ENCODE measurements at regions not wholly inside any gene's neighbourhood (a gene's known extent, or its start where the extent isn't known, plus 50 kb on each side); places are given as distances from the start of the nearest gene placed in this dataset.

DNA sequence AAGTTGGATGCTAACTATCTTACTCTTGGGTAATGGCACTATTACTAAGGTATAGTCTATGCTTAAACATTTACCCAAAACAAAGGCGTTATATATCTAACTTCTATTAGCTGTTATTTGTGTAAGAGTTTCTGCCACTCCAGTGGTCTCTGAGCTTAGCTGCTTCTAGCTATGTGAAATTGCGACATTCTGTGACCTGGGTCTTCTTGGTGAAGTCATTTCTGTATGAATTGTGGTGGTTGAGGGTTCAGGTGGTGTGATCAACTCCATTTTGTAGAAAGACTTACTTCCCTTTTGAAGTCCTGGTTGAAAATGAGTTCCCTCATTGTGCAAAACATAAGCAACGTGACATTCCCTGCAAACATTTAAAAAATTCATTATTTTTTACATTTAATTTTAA, 221.6 kb downstream of the PIK3C3 start:
- WGBS (ENCODE audit: low lambda C conversion rate) = 19% methylated on average over 3 of the region's 3 CpGs
- H3K4me3 ChIP-seq (ENCODE audit: low read depth in 2 of 2, low read length in 1 of 2) = no peak overlapping the region
- ChIA-PET POLR2A (no interaction called here), CTCF (no interaction called here)
- DNase-seq = no peak
- no peaks in the 10 kb centered on the region for H3K79me2 ChIP-seq (ENCODE audit: insufficient read depth)
- H2AFZ ChIP-seq (ENCODE audit: low read depth) = no peak overlapping the region
- no peak overlapping the region for H3K4me2 ChIP-seq
- H3K9me2 ChIP-seq = no peaks in the 10 kb centered on the region
- H3F3A ChIP-seq (replicated peaks; ENCODE audit: insufficient read depth) = no peaks in the 10 kb centered on the region
- no peak overlapping the region for H3K9ac ChIP-seq
- no peaks in the 10 kb centered on the region for H3K9me3 ChIP-seq
- H3K27ac ChIP-seq (ENCODE audit: low read depth in 2 of 2, low read length in 1 of 2) = no peak overlapping the region
- no peak for TF ChIP-seq CHD2 (IDR thresholded peaks at IDR 0.05; ENCODE audit: low read length, partially characterized antibody)
- TF ChIP-seq RCOR1 (IDR thresholded peaks at IDR 0.05; ENCODE audit: low read length) = no peak
- TF ChIP-seq, protein P1, sequence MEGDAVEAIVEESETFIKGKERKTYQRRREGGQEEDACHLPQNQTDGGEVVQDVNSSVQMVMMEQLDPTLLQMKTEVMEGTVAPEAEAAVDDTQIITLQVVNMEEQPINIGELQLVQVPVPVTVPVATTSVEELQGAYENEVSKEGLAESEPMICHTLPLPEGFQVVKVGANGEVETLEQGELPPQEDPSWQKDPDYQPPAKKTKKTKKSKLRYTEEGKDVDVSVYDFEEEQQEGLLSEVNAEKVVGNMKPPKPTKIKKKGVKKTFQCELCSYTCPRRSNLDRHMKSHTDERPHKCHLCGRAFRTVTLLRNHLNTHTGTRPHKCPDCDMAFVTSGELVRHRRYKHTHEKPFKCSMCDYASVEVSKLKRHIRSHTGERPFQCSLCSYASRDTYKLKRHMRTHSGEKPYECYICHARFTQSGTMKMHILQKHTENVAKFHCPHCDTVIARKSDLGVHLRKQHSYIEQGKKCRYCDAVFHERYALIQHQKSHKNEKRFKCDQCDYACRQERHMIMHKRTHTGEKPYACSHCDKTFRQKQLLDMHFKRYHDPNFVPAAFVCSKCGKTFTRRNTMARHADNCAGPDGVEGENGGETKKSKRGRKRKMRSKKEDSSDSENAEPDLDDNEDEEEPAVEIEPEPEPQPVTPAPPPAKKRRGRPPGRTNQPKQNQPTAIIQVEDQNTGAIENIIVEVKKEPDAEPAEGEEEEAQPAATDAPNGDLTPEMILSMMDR (IDR thresholded peaks at IDR 0.05) = no peak
- TF ChIP-seq FOSL2 (IDR thresholded peaks at IDR 0.05; ENCODE audit: borderline replicate concordance, low read depth) = no peak
- no peak for TF ChIP-seq GABPA (IDR thresholded peaks at IDR 0.05; ENCODE audit: low read depth)
- TF ChIP-seq, protein P2, sequence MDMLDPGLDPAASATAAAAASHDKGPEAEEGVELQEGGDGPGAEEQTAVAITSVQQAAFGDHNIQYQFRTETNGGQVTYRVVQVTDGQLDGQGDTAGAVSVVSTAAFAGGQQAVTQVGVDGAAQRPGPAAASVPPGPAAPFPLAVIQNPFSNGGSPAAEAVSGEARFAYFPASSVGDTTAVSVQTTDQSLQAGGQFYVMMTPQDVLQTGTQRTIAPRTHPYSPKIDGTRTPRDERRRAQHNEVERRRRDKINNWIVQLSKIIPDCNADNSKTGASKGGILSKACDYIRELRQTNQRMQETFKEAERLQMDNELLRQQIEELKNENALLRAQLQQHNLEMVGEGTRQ (IDR thresholded peaks at IDR 0.05; ENCODE audit: borderline replicate concordance, low read depth, low read length) = no peak
- no peak for TF ChIP-seq NRF1 (IDR thresholded peaks at IDR 0.05; ENCODE audit: low read depth, low read length)
- H3K4me1 ChIP-seq (ENCODE audit: control insufficient read depth in 1 of 2, insufficient read depth in 2 of 2, low read depth in 1 of 2, low read length in 1 of 2) = peaks cover 0 to 4% of the 10 kb centered on the region in 2 experiments; a peak in 1 of 4 replicates
- H3K36me3 ChIP-seq (replicated peaks in 1 of 2; ENCODE audit: control insufficient read depth in 1 of 2, insufficient read depth in 2 of 2, low read length in 1 of 2) = no peaks in the 10 kb centered on the region
- no peaks in the 10 kb centered on the region for H3K27me3 ChIP-seq (ENCODE audit: insufficient read depth)
- H4K20me1 ChIP-seq (ENCODE audit: insufficient read depth) = no peaks in the 10 kb centered on the region

DNA sequence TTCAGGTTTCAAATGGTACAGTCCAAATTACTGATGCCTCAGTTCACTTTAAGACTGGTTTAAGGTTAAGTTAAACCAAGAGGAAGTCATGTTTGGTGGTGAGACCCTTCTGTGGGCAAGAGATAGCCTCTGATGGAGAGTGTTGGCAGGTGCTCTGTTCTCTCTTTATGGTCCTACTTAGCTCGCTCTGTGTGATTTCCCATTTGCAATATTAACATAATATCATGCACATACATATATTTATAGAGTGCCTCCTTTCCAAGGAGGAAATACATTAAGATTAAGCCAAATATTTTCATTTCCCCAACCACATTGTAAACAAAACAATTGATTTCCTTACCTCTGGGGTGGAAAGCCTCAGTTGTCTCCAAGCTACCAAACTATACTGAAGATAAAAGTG, 222.4 kb downstream of the PIK3C3 start:
- Histone ChIP-seq H3K4me3 (ENCODE audit: low read depth in 2 of 2, low read length in 1 of 2) (no peak overlapping the region), H3K79me2 (ENCODE audit: insufficient read depth) (no peaks in the 10 kb centered on the region), H3K27me3 (ENCODE audit: insufficient read depth) (no peaks in the 10 kb centered on the region), H3K4me2 (no peak overlapping the region), H3K9me3 (no peaks in the 10 kb centered on the region), H2AFZ (ENCODE audit: low read depth) (no peak overlapping the region), H3K4me1 (ENCODE audit: control insufficient read depth in 1 of 2, insufficient read depth in 2 of 2, low read depth in 1 of 2, low read length in 1 of 2) (peaks cover 0 to 4% of the 10 kb centered on the region in 2 experiments; a peak in 2 of 4 replicates), H3K9me2 (no peaks in the 10 kb centered on the region), H4K20me1 (ENCODE audit: insufficient read depth) (no peaks in the 10 kb centered on the region), H3K27ac (ENCODE audit: low read depth in 2 of 2, low read length in 1 of 2) (no peak overlapping the region), H3K9ac (no peak overlapping the region), H3K36me3 (replicated peaks in 1 of 2; ENCODE audit: control insufficient read depth in 1 of 2, insufficient read depth in 2 of 2, low read length in 1 of 2) (no peaks in the 10 kb centered on the region), H3F3A (replicated peaks; ENCODE audit: insufficient read depth) (no peaks in the 10 kb centered on the region)
- POLR2A ChIA-PET = no interaction called here
- WGBS (ENCODE audit: low lambda C conversion rate) = 44% methylated on average over 1 of the region's 1 CpG
- TF ChIP-seq FOXJ3 (CRISPR knock-in tag; IDR thresholded peaks at IDR 0.05) (no peak), GABPA (IDR thresholded peaks at IDR 0.05; ENCODE audit: low read depth) (no peak), RFX5 (IDR thresholded peaks at IDR 0.05; ENCODE audit: low read length) (no peak)
- CTCF ChIA-PET = no interaction called here
- no peak for DNase-seq
